HT1080 (cell line): ENCODE measurements at regions not wholly inside any gene's neighbourhood (a gene's known extent, or its start where the extent isn't known, plus 50 kb on each side); places are given as distances from the start of the nearest gene placed in this dataset.
"Not testable (repeated sequence)": the region's sequence is repeated elsewhere in the genome, so short reads cannot be mapped to it uniquely, and the experiment has no call there.

Source experiments
- DNase-seq: peaks from one replicate; pipeline ENCODE4 v3.0.0-alpha.2; 2015; ENCODE audit warnings: low read depth

- no peak for DNase-seq
Measured at GRCh38 chr6:99668036-99668705, 61.5 kb downstream of the PRDM13 start.

GRCh38 chr6:99689916-99690685 lies 83.5 kb downstream of the PRDM13 start:
- no peak for DNase-seq

GRCh38 chr6:99702287-99702686 lies 95.7 kb downstream of the PRDM13 start:
- not testable (repeated sequence) for DNase-seq

GRCh38 chr6:99709062-99709461 lies 102.4 kb downstream of the PRDM13 start:
- no peak for DNase-seq

GRCh38 chr6:99711302-99711701 lies 104.7 kb downstream of the PRDM13 start:
- DNase-seq, result no peak

GRCh38 chr6:99711925-99712324 lies 105.3 kb downstream of the PRDM13 start:
- DNase-seq, result no peak

- DNase-seq, result no peak
Measured at GRCh38 chr6:99712519-99712918, 105.9 kb downstream of the PRDM13 start.

- not testable (repeated sequence) for DNase-seq
Measured at GRCh38 chr6:99722043-99722442, 115.4 kb downstream of the PRDM13 start.

GRCh38 chr6:99730237-99730636 lies 123.6 kb downstream of the PRDM13 start:
- not testable (repeated sequence) for DNase-seq

- no peak for DNase-seq
Measured at GRCh38 chr6:99736302-99736701, 129.7 kb downstream of the PRDM13 start.

- DNase-seq, result no peak
Measured at GRCh38 chr6:99739526-99739925, 132.9 kb downstream of the PRDM13 start.

- DNase-seq, result no peak
Measured at GRCh38 chr6:99741092-99741491, 134.5 kb downstream of the PRDM13 start.

GRCh38 chr6:99743647-99744046 lies 137.0 kb downstream of the PRDM13 start:
- no peak for DNase-seq

GRCh38 chr6:99745651-99746050 lies 139.0 kb downstream of the PRDM13 start:
- peak; percentile 59 for DNase-seq

GRCh38 chr6:99746261-99746895 lies 139.7 kb downstream of the PRDM13 start:
- DNase-seq, result peak; percentile 62

GRCh38 chr6:99761711-99762110 lies 155.1 kb downstream of the PRDM13 start:
- DNase-seq, result no peak

- DNase-seq, result no peak
Measured at GRCh38 chr6:99768166-99768565, 161.5 kb downstream of the PRDM13 start.

- no peak for DNase-seq
Measured at GRCh38 chr6:99779631-99780555, 173.3 kb downstream of the PRDM13 start.

- no peak for DNase-seq
Measured at GRCh38 chr6:99780556-99780885, 173.9 kb downstream of the PRDM13 start.

- DNase-seq, result no peak
Measured at GRCh38 chr6:99789767-99790166, 183.1 kb downstream of the PRDM13 start.

- no peak for DNase-seq
Measured at GRCh38 chr6:99790679-99791078, 184.0 kb downstream of the PRDM13 start.
